Astrocyte (in vitro differentiated cells and primary cell): ENCODE measurements at regions not wholly inside any gene's neighbourhood (a gene's known extent, or its start where the extent isn't known, plus 50 kb on each side); places are given as distances from the start of the nearest gene placed in this dataset.

Source experiments
- CTCF ChIP-seq: IDR thresholded peaks from 2 replicates; pipeline ENCODE4 v1.5.1; 2011; ENCODE audit warnings: low read depth, mild to moderate bottlenecking, inconsistent platforms, low read length, moderate library complexity; ENCODE audit not compliant: insufficient read depth
- EZH2 ChIP-seq: IDR thresholded peaks from 2 replicates; pipeline ENCODE4 v1.6.1; 2012; ENCODE audit warnings: mild to moderate bottlenecking, low read length, inconsistent platforms; ENCODE audit not compliant: insufficient read depth

- TF ChIP-seq CTCF (no peak), EZH2 (no peak)
These were observed 733.7 kb upstream of the POU3F3 start for GRCh38 chr2:104120171-104120570.
